Suprapubic skin (tissue), 4 donors: ENCODE measurements at regions not wholly inside any gene's neighbourhood (a gene's known extent, or its start where the extent isn't known, plus 50 kb on each side); places are given as distances from the start of the nearest gene placed in this dataset.

ENCODE experiments used
- CTCF ChIP-seq, 2 donors: fragments of 200-600 bp in 1 of 2; fragments of 450-650 bp in 1 of 2; sonication (generic) in 1 of 2; IDR thresholded peaks; one replicate each; pipeline ENCODE4 v1.5.1; 2016 to 2019; ENCODE audit warnings: antibody characterized with exemption in 2 of 2, mild to moderate bottlenecking in 1 of 2, moderate library complexity in 1 of 2
- POLR2A ChIP-seq, 2 donors: fragments of 450-650 bp; IDR thresholded peaks; one replicate each; pipeline ENCODE4 v1.6.1; 2017; ENCODE audit warnings: antibody characterized with exemption in 2 of 2, mild to moderate bottlenecking in 2 of 2, moderate library complexity in 2 of 2
- POLR2AphosphoS5 ChIP-seq, 3 donors: sonication (generic); formaldehyde crosslinking; IDR thresholded peaks; one replicate each; pipeline ENCODE4 v1.6.1; 2017; ENCODE audit warnings: antibody characterized with exemption in 3 of 3

GRCh38 chr10:108427146-108427545, 1262.6 kb upstream of the SORCS1 start:
- no peak for TF ChIP-seq CTCF (IDR thresholded peaks at IDR 0.05)
- no peak for TF ChIP-seq POLR2A (IDR thresholded peaks at IDR 0.05)
- TF ChIP-seq POLR2AphosphoS5 (IDR thresholded peaks at IDR 0.05), result no peak
